T-cell (primary cell): ENCODE measurements at regions not wholly inside any gene's neighbourhood (a gene's known extent, or its start where the extent isn't known, plus 50 kb on each side); places are given as distances from the start of the nearest gene placed in this dataset.
"Not testable (repeated sequence)": the region's sequence is repeated elsewhere in the genome, so short reads cannot be mapped to it uniquely, and the experiment has no call there.

Source experiments
- ATAC-seq, 4 experiments: fragments of 200-7000 bp in 3 of 4; fragments of 150-1000 bp in 1 of 4; cut with Tn5 transposase; replicated peaks in 1 of 4; 1 replicate in 3 of 4; 2 replicates in 1 of 4; pipeline ENCODE4 v1.10.0; 2021; ENCODE audit warnings: moderate library complexity in 3 of 4, mild to moderate bottlenecking in 2 of 4, moderate number of reproducible peaks in 1 of 4
- CTCF ChIA-PET, 2 donors: fragments of 300-600 bp; sonication (Branson Sonifier 250); formaldehyde crosslinking; loops; one replicate each; lab custom pipeline; 2022; ENCODE audit warnings: antibody characterized with exemption in 2 of 2; lab: Charles Lee
- POLR2A ChIA-PET, 2 donors: fragments of 300-600 bp; sonication (Branson Sonifier 250); formaldehyde crosslinking; loops; one replicate each; lab custom pipeline; 2022; ENCODE audit warnings: antibody characterized with exemption in 2 of 2; lab: Charles Lee
- DNase-seq, 35 experiments: peaks; one replicate each; pipeline versions ENCODE4 v3.0.0 to v3.0.0-alpha.2; 2013 to 2023
- H3K27ac ChIP-seq: one replicate; pipeline ENCODE4 v1.5.1; 2013; ENCODE audit warnings: low read length
- H3K27me3 ChIP-seq, 2 experiments: replicated peaks in 1 of 2; 1 replicate in 1 of 2; 2 replicates in 1 of 2; pipeline versions ENCODE4 v1.6.1 to v1.7.0; 2013; ENCODE audit warnings: low read length in 1 of 2, mixed read lengths in 1 of 2; ENCODE audit not compliant: control insufficient read depth in 2 of 2, insufficient read depth in 2 of 2; ENCODE audit errors: extremely low read depth in 1 of 2
- H3K36me3 ChIP-seq, 2 donors: 1 replicate in 1 of 2; 2 replicates in 1 of 2; pipeline versions ENCODE4 v1.6.1 to v1.7.0; 2013; ENCODE audit warnings: low read length in 1 of 2; ENCODE audit not compliant: control insufficient read depth in 2 of 2, insufficient read depth in 1 of 2; ENCODE audit errors: extremely low read depth in 1 of 2
- H3K4me1 ChIP-seq, 2 experiments: 1 replicate in 1 of 2; 2 replicates in 1 of 2; pipeline versions ENCODE4 v1.6.1 to v1.7.0; 2013; ENCODE audit warnings: low read length in 2 of 2, mixed read lengths in 1 of 2; ENCODE audit not compliant: insufficient read depth in 2 of 2, control insufficient read depth in 1 of 2; ENCODE audit errors: extremely low read depth in 1 of 2
- H3K4me3 ChIP-seq, 2 donors: 1 replicate in 1 of 2; 2 replicates in 1 of 2; pipeline versions ENCODE4 v1.5.1 to v1.7.0; 2013; ENCODE audit warnings: mild to moderate bottlenecking in 2 of 2, low read length in 1 of 2, moderate library complexity in 1 of 2; ENCODE audit not compliant: control insufficient read depth in 1 of 2; ENCODE audit errors: extremely low read depth in 1 of 2
- H3K9me3 ChIP-seq: 2 replicates; pipeline ENCODE4 v1.7.0; 2013
- H3K27ac Mint-ChIP-seq, 2 donors: one replicate each; pipeline ENCODE4 v1.8.0; 2020 to 2021; ENCODE audit warnings: mild to moderate bottlenecking in 2 of 2, mixed read lengths in 2 of 2
- H3K27me3 Mint-ChIP-seq, 2 donors: one replicate each; pipeline ENCODE4 v1.8.0; 2021 to 2022; ENCODE audit warnings: mixed read lengths in 2 of 2
- H3K36me3 Mint-ChIP-seq: one replicate; pipeline ENCODE4 v1.8.0; 2021; ENCODE audit warnings: mixed read lengths
- H3K4me1 Mint-ChIP-seq, 3 donors: one replicate each; pipeline ENCODE4 v1.8.0; 2020 to 2022; ENCODE audit warnings: mixed read lengths in 3 of 3, mild to moderate bottlenecking in 1 of 3
- H3K4me3 Mint-ChIP-seq, 3 donors: one replicate each; pipeline ENCODE4 v1.8.0; 2020 to 2022; ENCODE audit warnings: mild to moderate bottlenecking in 3 of 3, mixed read lengths in 3 of 3, moderate library complexity in 3 of 3
- H3K9me3 Mint-ChIP-seq, 3 donors: one replicate each; pipeline ENCODE4 v1.8.0; 2020 to 2022; ENCODE audit warnings: mixed read lengths in 3 of 3
- WGBS: methylation state at CpG from one replicate; pipeline ENCODE4 v1.1.5; 2013; ENCODE audit warnings: missing lambda C conversion rate; ENCODE audit not compliant: insufficient coverage; 5-methylcytosine and 5-hydroxymethylcytosine counted together

GRCh38 chr17:70437656-70438055 is 268.3 kb downstream of the KCNJ2 start:
- POLR2A ChIA-PET: no interaction called here

GRCh38 chr17:70446446-70446845 is 277.1 kb downstream of the KCNJ2 start:
- POLR2A ChIA-PET: no interaction called here
- H3K27ac ChIP-seq: no peak overlapping the region
- WGBS: no CpG with 5 or more reads among the region's 1 CpG

More at GRCh38 chr17:70437656-70438055, 268.3 kb downstream of the KCNJ2 start:
- Mint-ChIP-seq H3K9me3 (no peaks in the 10 kb centered on the region), H3K4me1 (no peaks in the 10 kb centered on the region), H3K36me3 (no peaks in the 10 kb centered on the region), H3K4me3 (no peak overlapping the region), H3K27ac (no peak overlapping the region), H3K27me3 (peaks cover 0 to 3% of the 10 kb centered on the region in 2 donors)
- no peak for DNase-seq
- no peaks in the 10 kb centered on the region for H3K9me3 ChIP-seq
- H3K27ac ChIP-seq: no peak overlapping the region
- ATAC-seq: no peak
- 79% methylated on average over 4 of the region's 5 CpGs for WGBS
- H3K4me1 ChIP-seq: no peaks in the 10 kb centered on the region
- no peak overlapping the region for H3K4me3 ChIP-seq
- no peaks in the 10 kb centered on the region for H3K36me3 ChIP-seq
- CTCF ChIA-PET: no interaction called here
- no peaks in the 10 kb centered on the region for H3K27me3 ChIP-seq

GRCh38 chr17:70447588-70447987 is 278.3 kb downstream of the KCNJ2 start:
- H3K4me3 ChIP-seq: no peak overlapping the region
- H3K27me3 ChIP-seq: no peaks in the 10 kb centered on the region
- ChIA-PET POLR2A (no interaction called here), CTCF (no interaction called here)
- H3K4me1 ChIP-seq: no peaks in the 10 kb centered on the region
- H3K9me3 ChIP-seq: no peaks in the 10 kb centered on the region
- H3K36me3 ChIP-seq: no peaks in the 10 kb centered on the region
- Mint-ChIP-seq H3K27me3 (no peaks in the 10 kb centered on the region), H3K36me3 (no peaks in the 10 kb centered on the region), H3K9me3 (peaks cover 2 to 6% (median 6%) of the 10 kb centered on the region in 3 donors), H3K27ac (no peak overlapping the region), H3K4me3 (no peak overlapping the region), H3K4me1 (no peaks in the 10 kb centered on the region)
- ATAC-seq (no peak), DNase-seq (no peak)
- 29% methylated on average over 1 of the region's 2 CpGs for WGBS
- H3K27ac ChIP-seq: no peak overlapping the region

More at GRCh38 chr17:70446446-70446845, 277.1 kb downstream of the KCNJ2 start:
- Mint-ChIP-seq H3K27ac (no peak overlapping the region), H3K36me3 (no peaks in the 10 kb centered on the region), H3K9me3 (peaks cover 0 to 6% (median 6%) of the 10 kb centered on the region in 3 donors), H3K4me1 (no peaks in the 10 kb centered on the region), H3K4me3 (no peak overlapping the region), H3K27me3 (no peaks in the 10 kb centered on the region)
- H3K4me1 ChIP-seq: no peaks in the 10 kb centered on the region
- CTCF ChIA-PET: no interaction called here
- no peak for DNase-seq
- H3K4me3 ChIP-seq: no peak overlapping the region
- no peaks in the 10 kb centered on the region for H3K27me3 ChIP-seq
- H3K9me3 ChIP-seq: no peaks in the 10 kb centered on the region
- ATAC-seq: no peak
- no peaks in the 10 kb centered on the region for H3K36me3 ChIP-seq

GRCh38 chr17:70453075-70453474 is 283.7 kb downstream of the KCNJ2 start:
- H3K36me3 ChIP-seq, H3K36me3 Mint-ChIP-seq, H3K4me1 ChIP-seq, POLR2A ChIA-PET, H3K27me3 Mint-ChIP-seq, H3K4me3 ChIP-seq, H3K4me3 Mint-ChIP-seq, H3K27ac ChIP-seq, H3K9me3 Mint-ChIP-seq, H3K27ac Mint-ChIP-seq, DNase-seq, H3K27me3 ChIP-seq, CTCF ChIA-PET, H3K4me1 Mint-ChIP-seq, ATAC-seq, H3K9me3 ChIP-seq: not testable (repeated sequence)
- WGBS: 77% methylated on average over 7 of the region's 12 CpGs

- CTCF ChIA-PET: no interaction called here
Measured at GRCh38 chr17:70454377-70454776, 285.0 kb downstream of the KCNJ2 start.

GRCh38 chr17:70454908-70455307 is 285.6 kb downstream of the KCNJ2 start:
- Mint-ChIP-seq H3K27me3 (no peaks in the 10 kb centered on the region), H3K36me3 (no peaks in the 10 kb centered on the region), H3K4me3 (no peak overlapping the region), H3K9me3 (peaks cover 0 to 2% (median 0%) of the 10 kb centered on the region in 3 donors), H3K4me1 (no peaks in the 10 kb centered on the region), H3K27ac (no peak overlapping the region)
- ChIA-PET CTCF (no interaction called here), POLR2A (no interaction called here)
- H3K27ac ChIP-seq: no peak overlapping the region
- no peak for DNase-seq
- H3K4me3 ChIP-seq: no peak overlapping the region
- ATAC-seq: no peak
- H3K9me3 ChIP-seq: no peaks in the 10 kb centered on the region
- H3K36me3 ChIP-seq: no peaks in the 10 kb centered on the region
- H3K4me1 ChIP-seq: no peaks in the 10 kb centered on the region
- no peaks in the 10 kb centered on the region for H3K27me3 ChIP-seq

More at GRCh38 chr17:70454377-70454776, 285.0 kb downstream of the KCNJ2 start:
- 80% methylated on average over 1 of the region's 4 CpGs for WGBS
- H3K4me3 ChIP-seq: no peak overlapping the region
- Mint-ChIP-seq H3K4me3 (no peak overlapping the region), H3K27me3 (no peaks in the 10 kb centered on the region), H3K9me3 (peaks cover 0 to 2% (median 0%) of the 10 kb centered on the region in 3 donors), H3K36me3 (no peaks in the 10 kb centered on the region), H3K4me1 (no peaks in the 10 kb centered on the region), H3K27ac (no peak overlapping the region)
- ATAC-seq (no peak), DNase-seq (no peak)
- no peaks in the 10 kb centered on the region for H3K27me3 ChIP-seq
- POLR2A ChIA-PET: no interaction called here
- H3K4me1 ChIP-seq: no peaks in the 10 kb centered on the region
- H3K9me3 ChIP-seq: no peaks in the 10 kb centered on the region
- H3K36me3 ChIP-seq: no peaks in the 10 kb centered on the region
- H3K27ac ChIP-seq: no peak overlapping the region

- Histone ChIP-seq H3K27me3 (no peaks in the 10 kb centered on the region), H3K9me3 (no peaks in the 10 kb centered on the region), H3K36me3 (no peaks in the 10 kb centered on the region), H3K4me3 (no peak overlapping the region), H3K4me1 (no peaks in the 10 kb centered on the region), H3K27ac (no peak overlapping the region)
- WGBS: no CpG with 5 or more reads among the region's 2 CpGs
- peaks cover 0 to 4% (median 0%) of the 10 kb centered on the region in 3 donors for H3K9me3 Mint-ChIP-seq
- no peaks in the 10 kb centered on the region for H3K4me1 Mint-ChIP-seq
- no peaks in the 10 kb centered on the region for H3K27me3 Mint-ChIP-seq
- ATAC-seq (no peak), DNase-seq (no peak)
- ChIA-PET POLR2A (no interaction called here), CTCF (no interaction called here)
- no peak overlapping the region for H3K4me3 Mint-ChIP-seq
- no peak overlapping the region for H3K27ac Mint-ChIP-seq
- no peaks in the 10 kb centered on the region for H3K36me3 Mint-ChIP-seq
Measured at GRCh38 chr17:70464995-70465394, 295.7 kb downstream of the KCNJ2 start.
